ENCODE measurements at regions not wholly inside any gene's neighbourhood (a gene's known extent, or its start where the extent isn't known, plus 50 kb on each side); places are given as distances from the start of the nearest gene placed in this dataset.

DNA sequence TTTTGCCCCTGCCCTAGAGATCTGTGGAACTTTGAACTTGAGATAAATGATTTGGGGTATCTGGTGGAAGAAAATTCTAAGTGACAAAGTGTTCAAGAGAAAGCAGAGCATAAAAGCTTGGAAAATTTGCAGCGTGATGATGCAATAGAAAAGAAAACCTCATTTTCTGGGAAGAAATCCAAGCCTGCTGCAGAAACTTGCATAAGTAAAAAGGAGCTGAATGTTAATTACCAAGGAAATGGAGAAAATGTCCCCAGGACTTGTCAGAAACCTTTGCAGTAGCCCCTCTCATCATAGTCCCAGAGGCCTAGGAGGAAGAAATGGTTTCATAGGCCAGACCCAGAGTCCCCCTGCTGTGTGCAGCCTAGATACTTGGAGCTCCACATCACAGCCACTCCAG lies 686.9 kb downstream of the FAM181B start:
- no peak for TF ChIP-seq EZH2 (IDR thresholded peaks at IDR 0.05; ENCODE audit: borderline replicate concordance, low read length)
- TF ChIP-seq, protein P1, sequence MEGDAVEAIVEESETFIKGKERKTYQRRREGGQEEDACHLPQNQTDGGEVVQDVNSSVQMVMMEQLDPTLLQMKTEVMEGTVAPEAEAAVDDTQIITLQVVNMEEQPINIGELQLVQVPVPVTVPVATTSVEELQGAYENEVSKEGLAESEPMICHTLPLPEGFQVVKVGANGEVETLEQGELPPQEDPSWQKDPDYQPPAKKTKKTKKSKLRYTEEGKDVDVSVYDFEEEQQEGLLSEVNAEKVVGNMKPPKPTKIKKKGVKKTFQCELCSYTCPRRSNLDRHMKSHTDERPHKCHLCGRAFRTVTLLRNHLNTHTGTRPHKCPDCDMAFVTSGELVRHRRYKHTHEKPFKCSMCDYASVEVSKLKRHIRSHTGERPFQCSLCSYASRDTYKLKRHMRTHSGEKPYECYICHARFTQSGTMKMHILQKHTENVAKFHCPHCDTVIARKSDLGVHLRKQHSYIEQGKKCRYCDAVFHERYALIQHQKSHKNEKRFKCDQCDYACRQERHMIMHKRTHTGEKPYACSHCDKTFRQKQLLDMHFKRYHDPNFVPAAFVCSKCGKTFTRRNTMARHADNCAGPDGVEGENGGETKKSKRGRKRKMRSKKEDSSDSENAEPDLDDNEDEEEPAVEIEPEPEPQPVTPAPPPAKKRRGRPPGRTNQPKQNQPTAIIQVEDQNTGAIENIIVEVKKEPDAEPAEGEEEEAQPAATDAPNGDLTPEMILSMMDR (conservative IDR thresholded peaks at IDR 0.05 in 1 of 2, IDR thresholded peaks at IDR 0.05 in 1 of 2; ENCODE audit: extremely low read depth in 1 of 2, insufficient read depth in 1 of 2, low read depth in 1 of 2, low read length in 2 of 2): no peak

All from mammary epithelial cell (primary cell).